ENCODE measurements at regions not wholly inside any gene's neighbourhood (a gene's known extent, or its start where the extent isn't known, plus 50 kb on each side); places are given as distances from the start of the nearest gene placed in this dataset.

DNA sequence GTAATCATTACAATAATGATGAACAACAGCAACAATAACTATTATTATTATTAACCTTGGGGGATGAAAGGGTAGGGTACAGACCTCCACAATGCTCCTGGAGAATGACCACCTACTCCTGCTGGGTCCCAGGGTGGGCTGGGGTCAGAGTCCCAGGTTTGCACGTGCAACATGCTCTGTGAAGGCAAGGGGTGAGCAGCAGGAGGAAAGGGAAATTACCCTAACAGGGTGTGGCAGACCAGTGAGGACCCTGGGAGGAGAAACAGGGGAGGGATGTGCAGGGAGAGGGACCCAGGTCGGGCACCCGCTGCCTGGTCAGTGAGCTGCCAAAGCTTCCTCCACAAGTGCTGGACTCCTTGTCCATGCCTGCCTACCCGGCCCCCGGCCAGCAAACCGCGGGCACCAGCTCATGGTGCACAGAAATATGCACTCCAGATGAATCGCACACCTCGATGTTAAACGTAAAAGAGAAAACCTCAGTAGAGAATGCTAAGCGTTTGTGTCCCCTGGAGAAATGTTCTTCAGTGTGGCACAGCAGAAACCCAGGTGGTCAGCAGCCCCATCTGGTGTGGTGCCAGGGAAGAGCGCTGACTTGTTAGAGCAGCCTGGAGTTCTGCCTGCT lies 767.1 kb downstream of the KCNJ18 start:
- Mint-ChIP-seq H3K27me3 (peaks cover 0 to 1% of the 10 kb centered on the region in 2 donors), H3K27ac (no peak overlapping the region)

DNA sequence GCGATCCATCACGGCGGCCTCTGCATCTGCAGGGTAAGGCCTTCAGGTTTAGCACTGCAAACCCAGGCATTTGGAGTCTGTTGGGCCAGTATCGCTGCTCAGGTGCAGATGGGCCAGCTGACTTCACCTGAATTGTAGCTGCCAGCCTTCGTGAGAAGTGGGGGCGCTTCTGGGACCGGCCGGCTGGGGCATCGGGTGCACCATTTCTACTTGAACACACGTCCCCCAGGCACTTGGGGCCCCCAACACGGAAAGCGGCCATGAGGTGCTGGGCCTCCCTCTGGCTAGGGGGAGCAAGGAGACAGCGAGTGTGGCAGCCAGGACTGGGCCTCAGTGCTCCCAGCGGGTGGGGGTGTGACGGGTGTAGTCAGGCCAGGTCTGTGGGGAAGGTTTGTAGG lies 767.6 kb downstream of the KCNJ18 start:
- ChIA-PET CTCF (no interaction called here), POLR2A (no interaction called here)
- peaks cover 8 to 38% (median 20%) of the 10 kb centered on the region in 5 donors for H3K9me3 Mint-ChIP-seq
- DNase-seq: no peak
- peaks cover 0 to 3% (median 0%) of the 10 kb centered on the region in 3 donors for H3K36me3 Mint-ChIP-seq
- H3K4me1 Mint-ChIP-seq: no peaks in the 10 kb centered on the region
- H3K27me3 Mint-ChIP-seq: peaks cover 0 to 1% of the 10 kb centered on the region in 2 donors
- Histone ChIP-seq H3K4me1 (ENCODE audit: insufficient read depth, low read length) (no peaks in the 10 kb centered on the region), H3K36me3 (ENCODE audit: insufficient read depth, low read length) (no peaks in the 10 kb centered on the region), H3K27me3 (ENCODE audit: insufficient read depth, low read length, poor library complexity, severe bottlenecking) (no peaks in the 10 kb centered on the region), H3K27ac (ENCODE audit: low read depth, low read length) (no peak overlapping the region), H3K4me3 (ENCODE audit: low read length) (no peak overlapping the region), H3K9me3 (ENCODE audit: low read length) (no peaks in the 10 kb centered on the region)
- no peak overlapping the region for H3K27ac Mint-ChIP-seq
- no peak overlapping the region for H3K4me3 Mint-ChIP-seq

More for the DNA sequence above, 767.1 kb downstream of the KCNJ18 start:
- Mint-ChIP-seq H3K4me3 (no peak overlapping the region), H3K4me1 (no peaks in the 10 kb centered on the region), H3K36me3 (peaks cover 0 to 3% (median 0%) of the 10 kb centered on the region in 3 donors), H3K9me3 (peaks cover 7 to 39% (median 18%) of the 10 kb centered on the region in 5 donors)
- CTCF ChIA-PET: no interaction called here
- no peaks in the 10 kb centered on the region for H3K4me1 ChIP-seq (ENCODE audit: insufficient read depth, low read length)
- no peaks in the 10 kb centered on the region for H3K36me3 ChIP-seq (ENCODE audit: insufficient read depth, low read length)
- DNase-seq: no peak
- H3K27ac ChIP-seq (ENCODE audit: low read depth, low read length): no peak overlapping the region
- H3K27me3 ChIP-seq (ENCODE audit: insufficient read depth, low read length, poor library complexity, severe bottlenecking): no peaks in the 10 kb centered on the region
- no peak overlapping the region for H3K4me3 ChIP-seq (ENCODE audit: low read length)
- POLR2A ChIA-PET: no interaction called here
- no peaks in the 10 kb centered on the region for H3K9me3 ChIP-seq (ENCODE audit: low read length)

DNA sequence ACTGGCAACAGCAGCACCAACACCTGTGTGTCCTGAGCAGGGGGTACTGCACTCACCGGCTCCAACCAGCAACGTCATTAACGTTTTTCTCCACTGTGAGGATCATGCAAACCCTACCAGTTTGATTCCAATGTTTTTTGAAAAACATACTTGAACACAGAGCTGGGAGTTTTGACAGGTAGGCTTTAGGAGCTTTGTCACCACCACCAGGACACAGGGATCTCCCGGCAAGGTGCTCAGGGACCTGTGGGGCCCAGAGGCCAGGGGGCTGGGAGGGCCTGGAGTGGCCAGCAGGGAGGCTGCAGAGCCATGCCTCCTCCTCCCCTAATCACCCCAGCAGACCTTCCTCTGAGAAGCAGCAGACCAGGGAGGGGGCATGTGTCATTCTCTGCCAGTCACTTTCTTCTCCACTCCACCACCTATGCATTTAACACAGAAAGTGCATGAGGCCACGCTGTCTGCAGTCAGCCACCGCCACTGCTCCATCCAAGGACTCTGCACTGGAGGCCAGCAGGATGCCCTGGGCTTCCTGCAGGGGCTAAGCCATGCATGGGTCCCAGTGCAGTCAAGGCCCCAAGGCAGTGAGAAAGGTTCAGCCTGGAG lies 768.2 kb downstream of the KCNJ18 start:
- DNase-seq: no peak
- H3K27me3 Mint-ChIP-seq: peaks cover 0 to 1% of the 10 kb centered on the region in 2 donors

DNA sequence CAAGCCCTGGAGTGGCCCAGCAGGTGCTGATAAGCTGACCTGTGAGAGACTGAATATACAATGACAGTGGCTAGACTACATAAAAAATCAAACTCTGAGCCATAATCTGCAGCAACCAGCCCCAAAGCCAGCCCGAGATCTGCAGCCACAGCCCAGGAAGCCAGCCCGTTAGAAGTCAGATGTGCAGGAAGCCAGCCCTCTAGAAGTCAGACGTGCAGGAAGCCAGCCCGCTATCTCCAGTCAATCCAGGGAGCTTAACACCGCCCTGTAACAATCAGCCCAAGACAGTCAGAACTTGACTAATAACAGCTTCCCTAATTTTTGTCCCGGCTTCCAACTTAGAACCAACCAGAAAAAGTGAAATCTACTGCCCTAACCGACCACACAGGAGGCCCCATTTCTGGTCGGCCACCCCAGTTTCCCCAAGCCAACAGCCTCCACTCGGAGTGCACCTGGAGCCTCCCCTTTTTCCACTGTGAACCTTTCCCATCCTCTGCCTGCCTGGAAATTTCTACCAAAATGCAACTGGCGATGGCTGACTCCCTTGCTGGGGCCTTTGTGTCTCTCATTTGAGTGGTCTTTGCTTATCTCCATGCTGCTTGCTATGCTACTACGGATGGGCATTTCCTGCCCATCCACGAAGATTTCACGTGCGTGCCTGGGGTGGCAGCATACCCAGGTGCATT lies 769.3 kb downstream of the KCNJ18 start:
- no peak for DNase-seq
- POLR2A ChIA-PET: no interaction called here
- Mint-ChIP-seq H3K36me3 (peaks cover 0 to 3% (median 0%) of the 10 kb centered on the region in 3 donors), H3K27ac (no peak overlapping the region), H3K4me1 (no peaks in the 10 kb centered on the region), H3K27me3 (peaks cover 0 to 1% of the 10 kb centered on the region in 2 donors), H3K4me3 (no peak overlapping the region), H3K9me3 (peaks cover 17 to 35% (median 21%) of the 10 kb centered on the region in 5 donors)
- H3K9me3 ChIP-seq (ENCODE audit: low read length): no peaks in the 10 kb centered on the region
- no peaks in the 10 kb centered on the region for H3K36me3 ChIP-seq (ENCODE audit: insufficient read depth, low read length)
- CTCF ChIA-PET: no interaction called here
- no peak overlapping the region for H3K4me3 ChIP-seq (ENCODE audit: low read length)
- no peaks in the 10 kb centered on the region for H3K27me3 ChIP-seq (ENCODE audit: insufficient read depth, low read length, poor library complexity, severe bottlenecking)
- H3K27ac ChIP-seq (ENCODE audit: low read depth, low read length): no peak overlapping the region
- no peaks in the 10 kb centered on the region for H3K4me1 ChIP-seq (ENCODE audit: insufficient read depth, low read length)

More for the DNA sequence above, 768.2 kb downstream of the KCNJ18 start:
- no peaks in the 10 kb centered on the region for H3K27me3 ChIP-seq (ENCODE audit: insufficient read depth, low read length, poor library complexity, severe bottlenecking)
- no peaks in the 10 kb centered on the region for H3K36me3 ChIP-seq (ENCODE audit: insufficient read depth, low read length)
- Mint-ChIP-seq H3K4me3 (no peak overlapping the region), H3K36me3 (peaks cover 0 to 3% (median 0%) of the 10 kb centered on the region in 3 donors), H3K9me3 (peaks cover 10 to 34% (median 20%) of the 10 kb centered on the region in 5 donors), H3K4me1 (no peaks in the 10 kb centered on the region), H3K27ac (no peak overlapping the region)
- no peak overlapping the region for H3K27ac ChIP-seq (ENCODE audit: low read depth, low read length)
- ChIA-PET CTCF (no interaction called here), POLR2A (no interaction called here)
- no peaks in the 10 kb centered on the region for H3K4me1 ChIP-seq (ENCODE audit: insufficient read depth, low read length)
- no peak overlapping the region for H3K4me3 ChIP-seq (ENCODE audit: low read length)
- H3K9me3 ChIP-seq (ENCODE audit: low read length): no peaks in the 10 kb centered on the region

DNA sequence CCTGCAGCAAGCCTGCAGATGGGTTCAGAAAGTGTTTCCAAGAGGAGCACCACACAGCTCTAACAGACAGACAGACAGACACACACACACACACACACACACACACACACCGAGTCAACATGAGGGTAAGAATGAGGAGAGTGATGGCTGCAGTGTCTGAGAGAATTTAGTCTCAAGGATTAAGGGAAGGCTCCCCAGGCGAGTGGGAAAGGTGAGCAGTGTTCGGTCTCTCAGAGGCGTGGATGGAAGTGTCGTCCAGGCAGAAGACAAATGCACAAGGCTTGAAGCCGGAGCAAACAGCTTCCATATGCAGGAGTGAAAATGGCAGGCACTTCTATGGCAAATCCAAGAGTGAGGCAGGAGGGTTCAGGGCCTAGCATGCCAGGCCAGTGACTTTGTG lies 770.1 kb downstream of the KCNJ18 start:
- ChIA-PET POLR2A (no interaction called here), CTCF (no interaction called here)
- Histone ChIP-seq H3K27me3 (ENCODE audit: insufficient read depth, low read length, poor library complexity, severe bottlenecking) (no peaks in the 10 kb centered on the region), H3K36me3 (ENCODE audit: insufficient read depth, low read length) (no peaks in the 10 kb centered on the region), H3K4me1 (ENCODE audit: insufficient read depth, low read length) (no peaks in the 10 kb centered on the region), H3K9me3 (ENCODE audit: low read length) (no peaks in the 10 kb centered on the region), H3K4me3 (ENCODE audit: low read length) (no peak overlapping the region), H3K27ac (ENCODE audit: low read depth, low read length) (no peak overlapping the region)
- DNase-seq: no peak
- Mint-ChIP-seq H3K4me1 (no peaks in the 10 kb centered on the region), H3K27me3 (peaks cover 0 to 1% of the 10 kb centered on the region in 2 donors), H3K36me3 (peaks cover 0 to 3% (median 0%) of the 10 kb centered on the region in 3 donors), H3K4me3 (no peak overlapping the region), H3K27ac (no peak overlapping the region), H3K9me3 (peaks cover 18 to 34% (median 18%) of the 10 kb centered on the region in 5 donors)

DNA sequence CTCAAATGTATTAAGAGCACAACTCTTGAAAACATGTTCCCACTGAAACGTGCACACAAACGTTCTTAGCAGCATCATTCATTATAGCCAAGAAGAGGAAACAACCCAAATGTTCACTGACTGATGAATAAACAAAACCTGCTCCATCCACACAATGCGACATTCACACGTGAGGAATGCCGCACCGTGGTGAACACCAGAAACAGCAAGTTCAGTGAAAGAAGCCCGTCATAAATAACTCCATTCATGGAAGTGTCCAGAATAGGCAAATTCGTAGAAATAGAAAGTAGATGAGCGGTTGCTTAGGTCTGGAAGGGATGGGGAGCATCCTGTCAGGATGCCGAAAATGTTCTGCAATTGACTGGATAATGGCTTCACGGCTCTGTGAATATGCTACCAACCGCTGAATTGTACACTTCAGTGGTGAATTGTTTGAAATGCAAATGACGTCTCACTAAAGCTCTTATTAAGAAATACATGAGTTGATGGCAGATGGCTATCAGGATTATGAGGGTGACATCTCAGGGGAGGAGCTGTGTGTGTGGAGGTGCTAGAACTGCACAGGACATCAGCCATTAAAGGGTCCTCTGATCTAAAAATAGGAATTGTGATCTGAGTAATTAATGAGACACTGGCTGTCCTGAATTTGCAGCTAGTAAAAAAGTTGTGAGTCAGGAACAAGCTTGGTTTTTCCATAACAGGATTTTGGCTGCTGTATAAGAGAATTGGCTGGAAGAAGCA lies 771.0 kb downstream of the KCNJ18 start:
- POLR2A ChIA-PET: no interaction called here
- Histone ChIP-seq H3K9me3 (ENCODE audit: low read length) (no peaks in the 10 kb centered on the region), H3K27ac (ENCODE audit: low read depth, low read length) (no peak overlapping the region), H3K27me3 (ENCODE audit: insufficient read depth, low read length, poor library complexity, severe bottlenecking) (no peaks in the 10 kb centered on the region), H3K36me3 (ENCODE audit: insufficient read depth, low read length) (no peaks in the 10 kb centered on the region), H3K4me3 (ENCODE audit: low read length) (no peak overlapping the region), H3K4me1 (ENCODE audit: insufficient read depth, low read length) (no peaks in the 10 kb centered on the region)
- no peak for DNase-seq
- Mint-ChIP-seq H3K27me3 (peaks cover 0 to 1% of the 10 kb centered on the region in 2 donors), H3K27ac (no peak overlapping the region), H3K4me1 (no peaks in the 10 kb centered on the region), H3K4me3 (no peak overlapping the region), H3K36me3 (peaks cover 0 to 3% (median 0%) of the 10 kb centered on the region in 3 donors), H3K9me3 (peaks cover 18 to 30% (median 19%) of the 10 kb centered on the region in 5 donors)
- CTCF ChIA-PET: no interaction called here

DNA sequence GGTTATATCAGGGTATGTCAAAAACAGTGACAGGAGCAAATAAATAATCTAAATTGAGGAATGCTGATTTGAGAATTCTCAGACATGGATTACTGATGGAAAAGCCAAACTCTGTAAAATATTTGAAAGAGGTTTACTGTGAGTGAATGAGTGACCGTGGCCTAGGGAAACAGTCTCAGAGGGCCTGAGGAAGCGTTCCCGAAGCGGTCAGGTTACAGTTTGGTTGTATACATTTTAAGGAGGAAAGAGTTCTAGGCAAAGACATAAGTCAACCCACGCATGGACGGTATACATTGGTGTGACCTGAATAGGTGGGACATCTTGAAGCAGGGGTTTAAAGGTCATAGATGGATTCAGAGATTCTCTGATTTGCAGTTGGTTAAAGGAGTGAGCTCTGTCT lies 771.7 kb downstream of the KCNJ18 start:
- Histone ChIP-seq H3K9me3 (ENCODE audit: low read length) (no peaks in the 10 kb centered on the region), H3K4me1 (ENCODE audit: insufficient read depth, low read length) (no peaks in the 10 kb centered on the region), H3K27me3 (ENCODE audit: insufficient read depth, low read length, poor library complexity, severe bottlenecking) (no peaks in the 10 kb centered on the region), H3K27ac (ENCODE audit: low read depth, low read length) (no peak overlapping the region), H3K36me3 (ENCODE audit: insufficient read depth, low read length) (no peaks in the 10 kb centered on the region), H3K4me3 (ENCODE audit: low read length) (no peak overlapping the region)
- H3K4me1 Mint-ChIP-seq: no peaks in the 10 kb centered on the region
- DNase-seq: no peak
- H3K27ac Mint-ChIP-seq: no peak overlapping the region
- CTCF ChIA-PET: no interaction called here
- H3K36me3 Mint-ChIP-seq: peaks cover 0 to 3% (median 0%) of the 10 kb centered on the region in 3 donors
- peaks cover 0 to 1% of the 10 kb centered on the region in 2 donors for H3K27me3 Mint-ChIP-seq
- H3K4me3 Mint-ChIP-seq: no peak overlapping the region
- H3K9me3 Mint-ChIP-seq: peaks cover 18 to 32% (median 22%) of the 10 kb centered on the region in 5 donors
- POLR2A ChIA-PET: no interaction called here

DNA sequence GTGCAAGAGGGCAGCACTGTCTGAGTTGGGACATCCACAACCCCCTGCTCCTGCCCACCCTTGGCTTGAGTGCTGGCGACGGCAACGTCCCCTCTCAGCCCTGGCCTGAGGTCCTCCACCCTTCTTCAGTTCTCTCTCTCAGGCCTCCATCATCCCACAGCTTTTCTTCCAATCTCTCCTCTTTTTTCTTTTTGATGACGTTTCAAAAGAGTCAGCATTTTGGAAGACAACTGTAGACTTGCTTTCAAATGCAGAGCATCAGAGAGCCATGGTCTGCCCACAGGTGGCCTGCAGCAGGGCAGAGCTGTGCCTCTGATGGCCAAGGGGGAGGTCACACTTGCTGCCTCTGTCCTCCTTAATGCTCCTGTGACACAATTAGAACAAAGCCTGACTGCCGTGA lies 775.4 kb downstream of the KCNJ18 start:
- POLR2A ChIA-PET: no interaction called here
- no peaks in the 10 kb centered on the region for H3K27me3 Mint-ChIP-seq
- Histone ChIP-seq H3K27ac (ENCODE audit: low read depth, low read length) (no peak overlapping the region), H3K9me3 (ENCODE audit: low read length) (no peaks in the 10 kb centered on the region), H3K4me1 (ENCODE audit: insufficient read depth, low read length) (no peaks in the 10 kb centered on the region), H3K27me3 (ENCODE audit: insufficient read depth, low read length, poor library complexity, severe bottlenecking) (no peaks in the 10 kb centered on the region), H3K36me3 (ENCODE audit: insufficient read depth, low read length) (no peaks in the 10 kb centered on the region), H3K4me3 (ENCODE audit: low read length) (no peak overlapping the region)
- CTCF ChIA-PET: no interaction called here
- H3K4me3 Mint-ChIP-seq: no peak overlapping the region
- no peaks in the 10 kb centered on the region for H3K36me3 Mint-ChIP-seq
- H3K9me3 Mint-ChIP-seq: peaks cover 14 to 37% (median 21%) of the 10 kb centered on the region in 5 donors
- H3K4me1 Mint-ChIP-seq: no peaks in the 10 kb centered on the region
- H3K27ac Mint-ChIP-seq: no peak overlapping the region
- no peak for DNase-seq

Data from CD8-positive, alpha-beta memory T cell (primary cell).